ENCODE measurements at regions not wholly inside any gene's neighbourhood (a gene's known extent, or its start where the extent isn't known, plus 50 kb on each side); places are given as distances from the start of the nearest gene placed in this dataset.

GRCh38 chr2:134122610-134123009, 131.3 kb upstream of the MGAT5 start:
- Histone ChIP-seq H3K27me3 (replicated peaks in 1 of 4; ENCODE audit: control insufficient read depth in 3 of 4, extremely low read depth in 1 of 4, insufficient read depth in 3 of 4, low read length in 3 of 4) (peaks cover 0 to 3% (median 0%) of the 10 kb centered on the region in 4 experiments; a peak in 2 of 7 replicates), H4K91ac (replicated peaks; ENCODE audit: insufficient read length, low read length) (no peak overlapping the region), H3K23me2 (ENCODE audit: low read depth, low read length) (peaks cover 12% of the 10 kb centered on the region; the same call in 1 of the 2 replicates), H3K18ac (ENCODE audit: extremely low read depth, low read length) (peak overlapping the region; percentile 3; the same call in 1 of the 2 replicates), H2AFZ (ENCODE audit: low read length) (no peak overlapping the region), H2BK20ac (ENCODE audit: low read length) (no peak overlapping the region), H2AK5ac (ENCODE audit: low read depth, low read length) (no peak overlapping the region), H3K9me3 (ENCODE audit: insufficient read depth in 2 of 2, low read depth in 1 of 2, low read length in 1 of 2) (no peaks in the 10 kb centered on the region), H3K79me2 (ENCODE audit: control insufficient read depth in 1 of 2, insufficient read depth in 2 of 2, low read length in 2 of 2) (peaks cover 20 to 68% of the 10 kb centered on the region in 2 experiments), H2BK120ac (replicated peaks; ENCODE audit: low read depth, low read length) (no peak overlapping the region), H3K56ac (replicated peaks; ENCODE audit: insufficient read length, low read depth, low read length) (no peak overlapping the region), H4K5ac (ENCODE audit: insufficient read length, low read depth, low read length) (no peak overlapping the region), H3K23ac (ENCODE audit: insufficient read length) (no peak overlapping the region), H3K14ac (ENCODE audit: insufficient read length) (no peak overlapping the region), H3K27ac (ENCODE audit: low read depth, low read length) (no peak overlapping the region), H3K36me3 (ENCODE audit: control insufficient read depth in 2 of 4, insufficient read depth in 4 of 4, low read length in 3 of 4) (no peaks in the 10 kb centered on the region), H3K4me1 (replicated peaks in 1 of 4; ENCODE audit: control insufficient read depth in 3 of 4, insufficient read depth in 4 of 4, low read length in 3 of 4) (peaks cover 9 to 29% (median 17%) of the 10 kb centered on the region in 4 experiments; a peak in 6 of 7 replicates), H2BK5ac (ENCODE audit: low read depth, low read length) (no peak overlapping the region), H4K20me1 (replicated peaks in 1 of 2; ENCODE audit: control insufficient read depth in 1 of 2, insufficient read depth in 2 of 2, low read length in 2 of 2) (peaks cover 11 to 12% of the 10 kb centered on the region in 2 experiments), H3K4me3 (ENCODE audit: extremely low read depth in 1 of 4, insufficient read depth in 2 of 4, low read depth in 3 of 4, low read length in 4 of 4) (0 out of 8 replicates have a peak overlapping the region, but pooled peaks of 1 of the 4 experiments have one; percentile 20), H3K9ac (replicated peaks in 1 of 4; ENCODE audit: extremely low read depth in 1 of 4, low read depth in 3 of 4, low read length in 3 of 4) (no peak overlapping the region), H2BK15ac (ENCODE audit: low read length) (no peak overlapping the region), H3K79me1 (ENCODE audit: low read depth, low read length) (peaks cover 8% of the 10 kb centered on the region; the same call in 1 of the 2 replicates), H3K4me2 (ENCODE audit: insufficient read depth in 1 of 2, low read depth in 2 of 2, low read length in 2 of 2) (peak overlapping the region; percentile 13 to 73; a peak in 2 of 4 replicates), H2BK12ac (ENCODE audit: low read depth, low read length) (no peak overlapping the region), H3K4ac (replicated peaks; ENCODE audit: insufficient read length, low read depth, low read length) (no peak overlapping the region), H4K8ac (ENCODE audit: extremely low read depth, insufficient read depth, low read length) (no peak overlapping the region)
- FAIRE-seq (no peak), DNase-seq (ENCODE audit: low read depth in 1 of 2, low spot score in 2 of 2) (no peak)
- 66% methylated on average over 3 of the region's 3 CpGs; no CpG with 5 or more reads in 1 of the 2 experiments for WGBS, 2 experiments (ENCODE audit: extremely low coverage in 1 of 2, insufficient coverage in 1 of 2, insufficient read length in 1 of 2, insufficient replicate concordance in 2 of 2, low coverage in 1 of 2, low lambda C conversion rate in 2 of 2, missing lambda C conversion rate in 1 of 2)
- ChIA-PET POLR2A (ENCODE audit: partially characterized antibody) (interaction anchor here (0.8 to 4.2 kb wide), 2 partner anchors 18 to 82 kb away, joined by 3 to 37 read pairs; no protein-coding TSS in a partner anchor), CTCF (ENCODE audit: partially characterized antibody) (interaction anchor here (0.6 to 10.6 kb wide), 14 partner anchors 8 to 289 kb away, joined by 3 to 240 read pairs (median 4); no protein-coding TSS in a partner anchor)
- TF ChIP-seq CHD2 (IDR thresholded peaks at IDR 0.05; ENCODE audit: low read length) (no peak), RAD21 (IDR thresholded peaks at IDR 0.05 in 1 of 2, conservative IDR thresholded peaks at IDR 0.05 in 1 of 2; ENCODE audit: low read depth in 2 of 2, low read length in 2 of 2) (peak; percentile 31 to 51; a peak in 3 of 4 replicates), TAF1 (IDR thresholded peaks at IDR 0.05; ENCODE audit: low read depth, low read length) (no peak), NRF1 (IDR thresholded peaks at IDR 0.05; ENCODE audit: low read depth, low read length) (no peak), SP2 (IDR thresholded peaks at IDR 0.05; ENCODE audit: low read length) (no peak), TCF12 (IDR thresholded peaks at IDR 0.05; ENCODE audit: low read depth, low read length) (no peak), SP1 (IDR thresholded peaks at IDR 0.05; ENCODE audit: low read depth, low read length) (no peak), KDM4A (IDR thresholded peaks at IDR 0.05; ENCODE audit: low read depth, low read length, severe bottlenecking) (no peak)
- TF ChIP-seq, protein P1, sequence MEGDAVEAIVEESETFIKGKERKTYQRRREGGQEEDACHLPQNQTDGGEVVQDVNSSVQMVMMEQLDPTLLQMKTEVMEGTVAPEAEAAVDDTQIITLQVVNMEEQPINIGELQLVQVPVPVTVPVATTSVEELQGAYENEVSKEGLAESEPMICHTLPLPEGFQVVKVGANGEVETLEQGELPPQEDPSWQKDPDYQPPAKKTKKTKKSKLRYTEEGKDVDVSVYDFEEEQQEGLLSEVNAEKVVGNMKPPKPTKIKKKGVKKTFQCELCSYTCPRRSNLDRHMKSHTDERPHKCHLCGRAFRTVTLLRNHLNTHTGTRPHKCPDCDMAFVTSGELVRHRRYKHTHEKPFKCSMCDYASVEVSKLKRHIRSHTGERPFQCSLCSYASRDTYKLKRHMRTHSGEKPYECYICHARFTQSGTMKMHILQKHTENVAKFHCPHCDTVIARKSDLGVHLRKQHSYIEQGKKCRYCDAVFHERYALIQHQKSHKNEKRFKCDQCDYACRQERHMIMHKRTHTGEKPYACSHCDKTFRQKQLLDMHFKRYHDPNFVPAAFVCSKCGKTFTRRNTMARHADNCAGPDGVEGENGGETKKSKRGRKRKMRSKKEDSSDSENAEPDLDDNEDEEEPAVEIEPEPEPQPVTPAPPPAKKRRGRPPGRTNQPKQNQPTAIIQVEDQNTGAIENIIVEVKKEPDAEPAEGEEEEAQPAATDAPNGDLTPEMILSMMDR (IDR thresholded peaks at IDR 0.05; ENCODE audit: control extremely low read depth in 1 of 3, insufficient read depth in 1 of 3, low read depth in 1 of 3, low read length in 3 of 3), result peak; percentile 31 to 55 (median 38)

All from H1 (cell line).